Ishikawa (cell line): ENCODE measurements at regions not wholly inside any gene's neighbourhood (a gene's known extent, or its start where the extent isn't known, plus 50 kb on each side); places are given as distances from the start of the nearest gene placed in this dataset.

Experiments used
- CEBPB ChIP-seq: IDR thresholded peaks from 2 replicates; pipeline ENCODE4 v1.6.1; 2012
- CREB1 ChIP-seq: IDR thresholded peaks from 2 replicates; pipeline ENCODE4 v1.6.1; 2012; ENCODE audit warnings: low read depth
- EGR1 ChIP-seq: IDR thresholded peaks from 2 replicates; pipeline ENCODE4 v1.6.1; 2012
- EP300 ChIP-seq: IDR thresholded peaks from 2 replicates; pipeline ENCODE4 v1.6.1; 2012; ENCODE audit warnings: borderline replicate concordance
- FOXM1 ChIP-seq: IDR thresholded peaks from 2 replicates; pipeline ENCODE4 v1.6.1; 2012; ENCODE audit warnings: low read depth, borderline replicate concordance
- MAX ChIP-seq: IDR thresholded peaks from 2 replicates; pipeline ENCODE4 v1.6.1; 2012
- NFIC ChIP-seq: IDR thresholded peaks from 2 replicates; pipeline ENCODE4 v1.6.1; 2012
- RAD21 ChIP-seq: IDR thresholded peaks from 2 replicates; pipeline ENCODE4 v1.6.1; 2012; ENCODE audit warnings: low read depth
- REST ChIP-seq: IDR thresholded peaks from 2 replicates; pipeline ENCODE4 v1.6.1; 2012; ENCODE audit warnings: low read depth, mild to moderate bottlenecking
- TAF1 ChIP-seq: IDR thresholded peaks from 2 replicates; pipeline ENCODE4 v1.6.1; 2012; ENCODE audit warnings: low read depth, mild to moderate bottlenecking
- TCF12 ChIP-seq: IDR thresholded peaks from 2 replicates; pipeline ENCODE4 v1.6.1; 2012; ENCODE audit warnings: low read depth
- TEAD4 ChIP-seq: IDR thresholded peaks from 2 replicates; pipeline ENCODE4 v1.6.1; 2012
- USF1 ChIP-seq: IDR thresholded peaks from 2 replicates; pipeline ENCODE4 v1.6.1; 2012
- YY1 ChIP-seq: IDR thresholded peaks from 2 replicates; pipeline ENCODE4 v1.6.1; 2012; ENCODE audit warnings: low read depth
- ZBTB7A ChIP-seq: IDR thresholded peaks from 2 replicates; pipeline ENCODE4 v1.6.1; 2012; ENCODE audit warnings: low read depth

- no peak for TF ChIP-seq ZBTB7A
- no peak for TF ChIP-seq TEAD4
- TF ChIP-seq FOXM1, result no peak
- TF ChIP-seq CEBPB, result no peak
- TF ChIP-seq YY1, result no peak
Observed at GRCh38 chr15:94081829-94082228, 149.5 kb upstream of the MCTP2 start.

- TF ChIP-seq REST (no peak), NFIC (no peak), CREB1 (no peak), TAF1 (no peak), TEAD4 (no peak), USF1 (no peak), CEBPB (no peak), EGR1 (no peak), TCF12 (no peak), MAX (no peak), FOXM1 (no peak), EP300 (no peak), ZBTB7A (no peak), RAD21 (no peak)
Observed at GRCh38 chr15:94080989-94081605, 150.3 kb upstream of the MCTP2 start.

GRCh38 chr15:94080416-94080815 is 150.9 kb upstream of the MCTP2 start:
- no peak for TF ChIP-seq EGR1
- no peak for TF ChIP-seq REST
- TF ChIP-seq EP300, result no peak
- TF ChIP-seq NFIC, result no peak
- no peak for TF ChIP-seq USF1
- TF ChIP-seq ZBTB7A, result no peak
- no peak for TF ChIP-seq RAD21
- no peak for TF ChIP-seq CREB1
- TF ChIP-seq TAF1, result no peak

- no peak for TF ChIP-seq YY1
- no peak for TF ChIP-seq TEAD4
- no peak for TF ChIP-seq EGR1
- no peak for TF ChIP-seq TCF12
- no peak for TF ChIP-seq ZBTB7A
- no peak for TF ChIP-seq CEBPB
- no peak for TF ChIP-seq FOXM1
- no peak for TF ChIP-seq CREB1
- no peak for TF ChIP-seq TAF1
- no peak for TF ChIP-seq EP300
Observed at GRCh38 chr15:94079968-94080367, 151.4 kb upstream of the MCTP2 start.

GRCh38 chr15:94079459-94079858 is 151.9 kb upstream of the MCTP2 start:
- TF ChIP-seq EGR1 (no peak), TEAD4 (no peak)

- no peak for TF ChIP-seq REST
- TF ChIP-seq RAD21, result no peak
- no peak for TF ChIP-seq USF1
- TF ChIP-seq CEBPB, result no peak
- TF ChIP-seq YY1, result no peak
- no peak for TF ChIP-seq EP300
- TF ChIP-seq CREB1, result no peak
- TF ChIP-seq TAF1, result no peak
Observed at GRCh38 chr15:94077938-94078337, 153.4 kb upstream of the MCTP2 start.
